ENCODE measurements at regions not wholly inside any gene's neighbourhood (a gene's known extent, or its start where the extent isn't known, plus 50 kb on each side); places are given as distances from the start of the nearest gene placed in this dataset.
"Not testable (repeated sequence)": the region's sequence is repeated elsewhere in the genome, so short reads cannot be mapped to it uniquely, and the experiment has no call there.

- DNase-seq (ENCODE audit: low spot score) = no peak
These were observed 273.6 kb upstream of the NCKAP5 start for GRCh38 chr2:133841900-133842299.

GRCh38 chr2:133842446-133842845, 274.2 kb upstream of the NCKAP5 start:
- DNase-seq (ENCODE audit: low spot score) = no peak

GRCh38 chr2:133843091-133843490, 274.8 kb upstream of the NCKAP5 start:
- no peak for DNase-seq (ENCODE audit: low spot score)

- DNase-seq (ENCODE audit: low spot score) = no peak
These were observed 275.3 kb upstream of the NCKAP5 start for GRCh38 chr2:133843551-133843950.

GRCh38 chr2:133844214-133844892, 276.1 kb upstream of the NCKAP5 start:
- DNase-seq (ENCODE audit: low spot score) = peak; percentile 80

- DNase-seq (ENCODE audit: low spot score) = no peak
These were observed 278.2 kb upstream of the NCKAP5 start for GRCh38 chr2:133846476-133846875.

- DNase-seq (ENCODE audit: low spot score) = no peak
These were observed 279.3 kb upstream of the NCKAP5 start for GRCh38 chr2:133847591-133847990.

- DNase-seq (ENCODE audit: low spot score) = no peak
These were observed 279.9 kb upstream of the NCKAP5 start for GRCh38 chr2:133848111-133848649.

- DNase-seq (ENCODE audit: low spot score) = no peak
These were observed 281.1 kb upstream of the NCKAP5 start for GRCh38 chr2:133849341-133849740.

- DNase-seq (ENCODE audit: low spot score) = no peak
These were observed 286.4 kb upstream of the NCKAP5 start for GRCh38 chr2:133854603-133855200.

GRCh38 chr2:133855526-133855925, 287.3 kb upstream of the NCKAP5 start:
- no peak for DNase-seq (ENCODE audit: low spot score)

- no peak for DNase-seq (ENCODE audit: low spot score)
These were observed 288.4 kb upstream of the NCKAP5 start for GRCh38 chr2:133856678-133857077.

GRCh38 chr2:133859578-133859977, 291.3 kb upstream of the NCKAP5 start:
- DNase-seq (ENCODE audit: low spot score) = no peak

GRCh38 chr2:133862400-133862977, 294.2 kb upstream of the NCKAP5 start:
- no peak for DNase-seq (ENCODE audit: low spot score)

- no peak for DNase-seq (ENCODE audit: low spot score)
These were observed 295.0 kb upstream of the NCKAP5 start for GRCh38 chr2:133863106-133863800.

GRCh38 chr2:133865141-133865540, 296.9 kb upstream of the NCKAP5 start:
- no peak for DNase-seq (ENCODE audit: low spot score)

- no peak for DNase-seq (ENCODE audit: low spot score)
These were observed 298.9 kb upstream of the NCKAP5 start for GRCh38 chr2:133867166-133867565.

- no peak for DNase-seq (ENCODE audit: low spot score)
These were observed 303.4 kb upstream of the NCKAP5 start for GRCh38 chr2:133871545-133872209.

- DNase-seq (ENCODE audit: low spot score) = no peak
These were observed 310.1 kb upstream of the NCKAP5 start for GRCh38 chr2:133878326-133878725.

GRCh38 chr2:133879703-133880102, 311.4 kb upstream of the NCKAP5 start:
- DNase-seq (ENCODE audit: low spot score) = no peak

- not testable (repeated sequence) for DNase-seq (ENCODE audit: low spot score)
These were observed 313.9 kb upstream of the NCKAP5 start for GRCh38 chr2:133882159-133882558.

- no peak for DNase-seq (ENCODE audit: low spot score)
These were observed 316.6 kb upstream of the NCKAP5 start for GRCh38 chr2:133884739-133885381.

All from ecto neural progenitor cell (in vitro differentiated cells).